BLaER1 treated with 17β-estradiol and CSF1 and Interleukin-3, amounts not matched to agents 10 nM and 100 nM (cell line): ENCODE measurements at regions not wholly inside any gene's neighbourhood (a gene's known extent, or its start where the extent isn't known, plus 50 kb on each side); places are given as distances from the start of the nearest gene placed in this dataset.
"Not testable (repeated sequence)": the region's sequence is repeated elsewhere in the genome, so short reads cannot be mapped to it uniquely, and the experiment has no call there.

ENCODE experiments used
- H3K27ac ChIP-seq, 11 experiments: shearing (Covaris generic); formaldehyde crosslinking; 2 replicates each; pipeline ENCODE4 v1.8.1; 2022
- H3K27me3 ChIP-seq, 11 experiments: shearing (Covaris generic); formaldehyde crosslinking; 2 replicates each; pipeline ENCODE4 v1.8.1; 2022
- H3K36me3 ChIP-seq, 11 experiments: shearing (Covaris generic); formaldehyde crosslinking; 2 replicates each; pipeline ENCODE4 v1.8.1; 2022
- H3K4me1 ChIP-seq, 10 experiments: shearing (Covaris generic); formaldehyde crosslinking; 2 replicates each; pipeline ENCODE4 v1.8.1; 2022
- H3K4me2 ChIP-seq, 11 experiments: shearing (Covaris generic); formaldehyde crosslinking; 2 replicates each; pipeline ENCODE4 v1.8.1; 2022
- H3K4me3 ChIP-seq, 10 experiments: shearing (Covaris generic); formaldehyde crosslinking; 2 replicates each; pipeline ENCODE4 v1.8.1; 2022
- H3K9ac ChIP-seq, 11 experiments: shearing (Covaris generic); formaldehyde crosslinking; 2 replicates each; pipeline ENCODE4 v1.8.1; 2022
- H3K9me3 ChIP-seq, 11 experiments: shearing (Covaris generic); formaldehyde crosslinking; replicated peaks in 1 of 11; 2 replicates each; pipeline ENCODE4 v1.8.1; 2022
- H4K20me1 ChIP-seq, 11 experiments: shearing (Covaris generic); formaldehyde crosslinking; 2 replicates each; pipeline ENCODE4 v1.8.1; 2022
- Cebpa-rat ChIP-seq, 11 experiments: shearing (Covaris generic); IDR thresholded peaks; 2 replicates each; pipeline ENCODE4 v1.8.1; 2022

DNA sequence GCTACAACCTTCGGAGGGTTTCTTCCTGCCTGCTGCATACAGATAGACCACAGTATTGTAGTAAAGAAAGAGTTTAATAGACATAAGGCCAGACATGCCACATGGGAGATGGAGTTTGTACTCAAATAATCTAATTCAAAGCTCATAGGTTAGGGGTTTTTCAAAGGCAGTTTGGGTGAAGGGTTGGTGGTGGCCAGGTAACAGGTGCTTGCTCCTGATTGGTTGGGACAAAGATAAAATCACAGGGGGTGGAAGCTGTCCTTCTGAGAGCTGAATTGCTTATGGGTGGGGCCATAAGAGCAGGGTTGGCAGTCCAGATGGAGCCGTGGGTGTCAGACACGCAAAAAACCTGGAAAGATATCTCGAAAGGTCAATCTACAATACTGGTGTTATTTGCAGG, 92.3 kb upstream of the ETV3 start:
- Histone ChIP-seq H3K4me3 (no peak overlapping the region), H3K9me3 (peaks cover 4 to 14% (median 10%) of the 10 kb centered on the region in 11 experiments), H3K4me2 (no peak overlapping the region), H3K27me3 (no peaks in the 10 kb centered on the region), H3K27ac (no peak overlapping the region), H4K20me1 (no peaks in the 10 kb centered on the region), H3K36me3 (no peaks in the 10 kb centered on the region), H3K9ac (no peak overlapping the region), H3K4me1 (no peaks in the 10 kb centered on the region)
- TF ChIP-seq Cebpa-rat (IDR thresholded peaks at IDR 0.05), result no peak

DNA sequence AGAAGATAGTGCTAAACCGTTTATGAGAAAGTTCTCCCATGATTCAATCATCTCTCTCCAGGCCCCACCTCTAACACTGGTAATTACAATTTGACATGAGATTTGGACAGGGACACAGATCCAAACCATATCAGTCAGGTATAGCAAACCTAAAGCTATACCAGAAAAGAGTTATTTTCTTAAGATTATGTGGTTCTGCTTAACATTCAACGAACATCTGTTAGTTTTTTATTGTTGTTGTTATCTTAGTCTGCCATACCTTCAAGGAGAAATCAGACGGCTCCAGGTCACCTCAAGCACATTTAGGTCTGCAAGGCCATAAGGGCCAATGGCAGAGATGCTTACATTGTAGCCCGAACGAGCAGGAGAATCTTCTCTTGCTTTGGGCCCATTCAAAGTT, 89.5 kb upstream of the ETV3 start:
- no peaks in the 10 kb centered on the region for H3K4me1 ChIP-seq

DNA sequence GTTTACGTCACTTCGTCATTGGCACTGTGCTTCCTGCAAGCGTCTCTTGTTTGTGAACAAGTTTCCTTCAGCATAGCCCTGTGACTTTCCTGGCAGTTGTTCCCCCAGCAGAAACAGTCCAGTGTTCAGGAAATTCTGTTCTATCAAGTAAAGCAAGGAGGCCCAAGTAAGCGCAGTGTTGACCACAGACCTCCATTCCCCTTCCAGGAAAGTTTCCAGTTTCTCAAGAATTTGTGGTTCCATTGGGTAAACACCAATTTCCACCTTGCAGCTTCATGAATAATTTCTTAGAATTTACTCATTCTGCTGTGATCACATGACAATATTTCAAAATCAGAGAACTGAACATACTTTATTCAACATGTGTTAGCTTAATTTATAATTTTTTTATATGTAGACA, 88.5 kb upstream of the ETV3 start:
- H3K36me3 ChIP-seq, result no peaks in the 10 kb centered on the region
- H3K9me3 ChIP-seq, result peaks cover 16 to 28% (median 24%) of the 10 kb centered on the region in 11 experiments
- no peak overlapping the region for H3K27ac ChIP-seq
- no peak overlapping the region for H3K4me3 ChIP-seq
- no peak overlapping the region for H3K9ac ChIP-seq
- no peak overlapping the region for H3K4me2 ChIP-seq
- TF ChIP-seq Cebpa-rat (IDR thresholded peaks at IDR 0.05), result no peak
- H3K27me3 ChIP-seq, result no peaks in the 10 kb centered on the region
- H3K4me1 ChIP-seq, result no peaks in the 10 kb centered on the region
- no peaks in the 10 kb centered on the region for H4K20me1 ChIP-seq

More for the DNA sequence above, 89.5 kb upstream of the ETV3 start:
- Histone ChIP-seq H3K4me3 (no peak overlapping the region), H3K9ac (no peak overlapping the region), H3K9me3 (peaks cover 16 to 28% (median 24%) of the 10 kb centered on the region in 11 experiments), H3K36me3 (no peaks in the 10 kb centered on the region), H3K27ac (no peak overlapping the region), H3K27me3 (no peaks in the 10 kb centered on the region), H4K20me1 (no peaks in the 10 kb centered on the region), H3K4me2 (no peak overlapping the region)
- TF ChIP-seq Cebpa-rat (IDR thresholded peaks at IDR 0.05), result no peak

DNA sequence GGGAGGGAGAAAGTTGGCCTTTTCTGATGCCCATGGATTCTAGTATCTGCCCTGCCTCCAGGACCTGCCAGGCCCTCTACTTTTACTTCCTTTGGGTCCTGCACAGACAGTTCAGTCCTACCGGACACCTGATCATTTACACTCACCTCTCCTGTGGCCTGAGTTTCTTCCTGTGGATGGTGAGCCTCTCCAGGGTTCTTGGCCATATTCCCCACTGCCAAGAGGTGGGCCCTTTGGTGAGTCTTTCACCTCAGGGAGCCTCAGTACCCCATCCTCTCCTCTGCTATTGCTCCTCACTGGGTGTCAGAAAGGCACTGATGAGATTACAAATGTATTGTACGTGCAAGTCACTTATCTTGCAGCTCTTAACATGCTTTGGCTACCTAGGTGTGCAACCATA, 81.4 kb upstream of the ETV3 start:
- Histone ChIP-seq H3K9me3 (peaks cover 14 to 26% (median 23%) of the 10 kb centered on the region in 11 experiments), H3K4me1 (no peaks in the 10 kb centered on the region), H3K4me3 (no peak overlapping the region), H3K27ac (no peak overlapping the region), H3K9ac (no peak overlapping the region), H3K4me2 (no peak overlapping the region), H3K36me3 (no peaks in the 10 kb centered on the region), H3K27me3 (no peaks in the 10 kb centered on the region), H4K20me1 (no peaks in the 10 kb centered on the region)
- no peak for TF ChIP-seq Cebpa-rat (IDR thresholded peaks at IDR 0.05)

DNA sequence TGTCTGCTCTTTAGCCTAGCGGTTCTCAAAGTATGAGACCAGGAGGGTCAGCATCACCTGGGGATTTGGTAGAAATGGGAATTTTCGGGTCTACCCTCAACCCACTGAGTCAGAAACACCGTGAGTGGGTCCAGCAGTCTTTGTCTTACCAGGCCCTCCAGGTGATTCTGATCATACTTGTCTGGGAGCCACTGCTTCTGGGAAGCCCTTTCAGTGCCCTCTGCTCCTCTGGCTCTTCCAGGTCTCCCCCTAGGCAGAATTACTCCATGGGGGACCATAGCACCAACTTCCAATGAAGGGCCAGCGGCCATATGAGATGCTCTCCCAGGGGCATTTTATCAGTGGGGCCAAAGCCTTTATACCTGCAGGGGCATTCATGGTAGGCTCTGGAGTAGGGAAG, 81.0 kb upstream of the ETV3 start:
- Histone ChIP-seq H3K9me3 (peaks cover 15 to 26% (median 23%) of the 10 kb centered on the region in 11 experiments), H3K36me3 (no peaks in the 10 kb centered on the region), H3K27ac (no peak overlapping the region), H3K27me3 (no peaks in the 10 kb centered on the region), H3K9ac (no peak overlapping the region), H3K4me2 (no peak overlapping the region), H4K20me1 (no peaks in the 10 kb centered on the region), H3K4me3 (no peak overlapping the region), H3K4me1 (no peaks in the 10 kb centered on the region)
- no peak for TF ChIP-seq Cebpa-rat (IDR thresholded peaks at IDR 0.05)

DNA sequence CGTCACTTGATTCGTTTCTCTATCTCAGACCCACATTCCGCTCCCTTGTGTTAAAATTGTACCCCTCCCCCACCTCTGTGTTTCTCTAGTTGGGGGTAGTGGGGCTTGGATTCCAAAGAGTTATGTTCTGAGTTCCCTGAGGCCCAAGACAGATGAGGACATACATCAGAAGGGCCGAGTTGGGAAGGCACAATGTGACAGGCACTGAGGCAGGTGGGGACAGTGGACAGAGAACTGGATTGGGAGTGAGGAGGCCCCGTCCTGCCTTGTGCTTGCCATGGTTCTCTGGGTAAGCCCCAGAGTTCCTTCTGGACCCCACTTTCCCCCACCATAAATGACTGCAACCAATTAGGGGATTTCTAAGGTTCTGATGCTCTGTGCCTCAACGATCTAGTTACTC, 80.5 kb upstream of the ETV3 start:
- H3K27me3 ChIP-seq, result no peaks in the 10 kb centered on the region
- H3K4me3 ChIP-seq, result no peak overlapping the region
- no peak overlapping the region for H3K9ac ChIP-seq
- H3K4me2 ChIP-seq, result no peak overlapping the region
- H3K4me1 ChIP-seq, result no peaks in the 10 kb centered on the region
- H3K9me3 ChIP-seq, result peaks cover 17 to 28% (median 26%) of the 10 kb centered on the region in 11 experiments
- no peak for TF ChIP-seq Cebpa-rat (IDR thresholded peaks at IDR 0.05)
- H3K36me3 ChIP-seq, result no peaks in the 10 kb centered on the region
- H3K27ac ChIP-seq, result no peak overlapping the region
- H4K20me1 ChIP-seq, result no peaks in the 10 kb centered on the region

DNA sequence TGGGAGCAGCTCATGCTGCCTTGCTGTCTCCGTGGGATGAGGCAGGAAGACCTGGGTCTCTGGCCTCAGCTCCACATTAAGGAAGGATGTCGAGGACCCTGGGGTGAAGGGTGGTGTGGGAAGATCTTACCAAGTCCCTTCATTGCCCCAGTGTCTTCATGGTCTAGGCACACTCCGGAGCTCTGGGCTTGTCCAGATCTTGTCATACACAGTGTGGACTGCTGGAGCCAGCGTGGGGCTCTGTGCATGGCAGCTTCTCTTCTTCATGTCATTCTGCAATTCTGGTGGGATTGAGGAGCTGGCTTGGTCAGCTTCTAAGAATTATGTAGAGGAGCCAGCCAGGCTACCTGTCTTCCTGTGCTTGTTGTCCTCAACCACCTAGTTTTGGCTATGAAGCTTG, 79.3 kb upstream of the ETV3 start:
- Histone ChIP-seq H3K4me2 (no peak overlapping the region), H3K27me3 (no peaks in the 10 kb centered on the region)

DNA sequence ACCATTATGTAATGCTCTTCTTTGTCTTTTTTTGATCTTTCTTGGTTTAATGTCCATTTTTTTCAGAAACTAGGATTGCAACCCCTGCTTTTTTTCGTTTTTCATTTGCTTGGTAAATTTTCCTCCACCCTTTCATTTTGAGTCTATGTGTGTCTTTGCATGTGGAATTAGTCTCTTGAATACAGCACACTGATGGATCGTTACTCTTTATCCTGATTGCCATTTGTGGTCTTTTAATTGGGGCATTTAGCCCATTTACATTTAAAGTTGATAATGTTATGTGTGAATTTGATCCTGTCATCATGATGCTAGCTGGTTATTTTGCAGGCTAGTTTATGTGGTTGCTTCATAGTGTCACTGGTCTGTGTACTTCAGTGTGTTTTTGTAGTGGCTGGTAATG, 75.6 kb upstream of the ETV3 start:
- no peaks in the 10 kb centered on the region for H3K36me3 ChIP-seq
- no peaks in the 10 kb centered on the region for H3K27me3 ChIP-seq
- TF ChIP-seq Cebpa-rat (IDR thresholded peaks at IDR 0.05), result no peak

More for the DNA sequence above, 79.3 kb upstream of the ETV3 start:
- H4K20me1 ChIP-seq, result no peaks in the 10 kb centered on the region
- H3K9ac ChIP-seq, result no peak overlapping the region
- H3K4me1 ChIP-seq, result no peaks in the 10 kb centered on the region
- no peaks in the 10 kb centered on the region for H3K36me3 ChIP-seq
- H3K27ac ChIP-seq, result no peak overlapping the region
- H3K4me3 ChIP-seq, result no peak overlapping the region
- no peak for TF ChIP-seq Cebpa-rat (IDR thresholded peaks at IDR 0.05)
- H3K9me3 ChIP-seq, result peaks cover 29 to 40% (median 37%) of the 10 kb centered on the region in 11 experiments

DNA sequence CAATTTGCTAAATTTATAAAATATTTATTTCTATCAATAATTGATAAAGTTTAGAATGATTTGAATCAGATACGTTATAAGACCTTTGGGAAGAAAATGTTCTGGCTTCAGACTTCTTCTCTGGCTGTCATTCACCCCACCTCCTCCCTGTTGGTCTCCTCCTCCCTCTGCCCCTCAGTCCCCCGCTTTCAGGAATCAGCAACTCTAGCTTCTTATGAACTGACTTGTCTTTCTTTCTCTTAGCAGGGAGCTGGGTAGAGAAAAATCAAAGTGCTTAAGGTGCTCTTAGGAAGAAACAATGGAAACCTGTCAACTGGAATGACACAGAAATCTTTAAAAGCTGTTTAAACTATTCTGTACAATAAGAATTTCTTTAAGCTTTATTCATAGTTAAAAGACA, 71.3 kb upstream of the ETV3 start:
- Histone ChIP-seq H3K27ac (no peak overlapping the region), H3K9ac (no peak overlapping the region), H3K27me3 (no peaks in the 10 kb centered on the region), H3K4me1 (no peaks in the 10 kb centered on the region), H3K9me3 (peaks cover 21 to 37% (median 34%) of the 10 kb centered on the region in 11 experiments), H3K36me3 (no peaks in the 10 kb centered on the region), H3K4me3 (no peak overlapping the region), H4K20me1 (no peaks in the 10 kb centered on the region), H3K4me2 (no peak overlapping the region)
- TF ChIP-seq Cebpa-rat (IDR thresholded peaks at IDR 0.05), result no peak

More for the DNA sequence above, 75.6 kb upstream of the ETV3 start:
- Histone ChIP-seq H3K27ac (no peak overlapping the region), H3K4me3 (no peak overlapping the region), H3K9ac (no peak overlapping the region), H3K4me2 (no peak overlapping the region), H4K20me1 (no peaks in the 10 kb centered on the region), H3K9me3 (peaks cover 37 to 57% (median 48%) of the 10 kb centered on the region in 11 experiments), H3K4me1 (no peaks in the 10 kb centered on the region)

DNA sequence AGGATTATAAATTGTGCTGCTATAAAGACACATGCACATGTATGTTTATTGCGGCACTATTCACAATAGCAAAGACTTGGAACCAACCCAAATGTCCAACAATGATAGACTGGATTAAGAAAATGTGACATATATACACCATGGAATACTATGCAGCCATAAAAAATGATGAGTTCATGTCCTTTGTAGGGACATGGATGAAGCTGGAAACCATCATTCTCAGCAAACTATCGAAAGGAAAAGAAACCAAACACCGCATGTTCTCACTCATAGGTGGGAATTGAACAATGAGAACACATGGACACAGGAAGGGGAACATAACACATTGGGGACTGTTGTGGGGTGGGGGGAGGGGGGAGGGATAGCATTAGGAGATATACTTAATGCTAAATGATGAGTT, 67.8 kb upstream of the ETV3 start:
- not testable (repeated sequence) for H3K27ac ChIP-seq, H3K4me1 ChIP-seq, H3K27me3 ChIP-seq, H3K4me2 ChIP-seq, H3K36me3 ChIP-seq, H3K4me3 ChIP-seq, H3K9ac ChIP-seq, H4K20me1 ChIP-seq, H3K9me3 ChIP-seq

DNA sequence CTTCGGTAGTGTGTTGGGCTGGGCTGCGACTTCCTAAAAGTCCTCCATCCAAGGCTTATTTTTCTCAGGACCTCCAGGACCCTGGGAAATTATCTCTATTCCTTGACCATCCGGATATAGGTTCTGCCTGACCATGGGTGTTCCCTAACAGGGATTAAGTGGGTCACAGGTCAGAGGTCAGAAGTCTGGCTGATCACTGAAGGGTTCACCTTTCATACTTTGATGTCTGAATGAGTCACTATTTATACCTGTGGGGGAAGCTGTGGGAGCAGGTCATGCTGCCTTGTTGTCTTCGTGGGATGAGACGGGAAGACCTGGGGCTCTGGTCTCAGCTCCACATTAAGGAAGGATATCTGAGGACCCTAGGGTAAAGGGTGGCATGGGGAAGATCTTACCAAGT, 65.0 kb upstream of the ETV3 start:
- Histone ChIP-seq H3K4me3 (no peak overlapping the region), H3K36me3 (no peaks in the 10 kb centered on the region), H3K27ac (no peak overlapping the region), H3K4me1 (no peaks in the 10 kb centered on the region), H3K9ac (no peak overlapping the region), H3K27me3 (no peaks in the 10 kb centered on the region), H3K4me2 (no peak overlapping the region), H3K9me3 (no peaks in the 10 kb centered on the region), H4K20me1 (no peaks in the 10 kb centered on the region)
- TF ChIP-seq Cebpa-rat (IDR thresholded peaks at IDR 0.05), result no peak
